CD4-positive, alpha-beta memory T cell (primary cell): ENCODE measurements at regions not wholly inside any gene's neighbourhood (a gene's known extent, or its start where the extent isn't known, plus 50 kb on each side); places are given as distances from the start of the nearest gene placed in this dataset.
A peak's percentile ranks its signal among the peaks of the same experiment; 100 is the strongest.

ENCODE experiments used
- CTCF ChIA-PET: fragments of 350-600 bp; sonication (Branson Sonifier 250); formaldehyde crosslinking; loops from one replicate; lab custom pipeline; 2021; ENCODE audit warnings: inconsistent platforms; ENCODE audit not compliant: partially characterized antibody; lab: Charles Lee
- POLR2A ChIA-PET: fragments of 350-600 bp; sonication (Branson Sonifier 250); formaldehyde crosslinking; loops from one replicate; lab custom pipeline; 2021; ENCODE audit not compliant: partially characterized antibody; lab: Charles Lee
- DNase-seq, 5 donors: peaks; one replicate each; pipeline versions ENCODE4 v3.0.0 to v3.0.0-alpha.2; 2020 to 2022; ENCODE audit warnings: mixed read lengths in 1 of 5
- H3K27ac ChIP-seq: one replicate; pipeline ENCODE4 v1.7.0; 2013; ENCODE audit warnings: low read depth, low read length
- H3K27me3 ChIP-seq: 2 replicates; pipeline ENCODE4 v1.7.0; 2013; ENCODE audit warnings: mild to moderate bottlenecking, low read length, moderate library complexity; ENCODE audit not compliant: insufficient read depth
- H3K36me3 ChIP-seq: 2 replicates; pipeline ENCODE4 v1.7.0; 2013; ENCODE audit warnings: mild to moderate bottlenecking, low read length, moderate library complexity; ENCODE audit not compliant: insufficient read depth
- H3K4me1 ChIP-seq: 2 replicates; pipeline ENCODE4 v1.7.0; 2013; ENCODE audit warnings: mild to moderate bottlenecking, low read length, moderate library complexity; ENCODE audit not compliant: insufficient read depth
- H3K4me3 ChIP-seq, 2 donors: one replicate each; pipeline ENCODE4 v1.7.0; 2013; ENCODE audit warnings: low read length in 2 of 2, mild to moderate bottlenecking in 1 of 2
- H3K9me3 ChIP-seq, 2 donors: one replicate each; pipeline ENCODE4 v1.7.0; 2013; ENCODE audit warnings: low read length in 2 of 2, control low read depth in 1 of 2; ENCODE audit not compliant: control insufficient read depth in 1 of 2
- H3K27ac Mint-ChIP-seq, 7 donors: one replicate each; pipeline ENCODE4 v1.8.0; 2020 to 2021; ENCODE audit warnings: mixed read lengths in 7 of 7, mild to moderate bottlenecking in 6 of 7, inconsistent platforms in 3 of 7, moderate library complexity in 3 of 7
- H3K27me3 Mint-ChIP-seq, 2 donors: one replicate each; pipeline ENCODE4 v1.8.0; 2020 to 2021; ENCODE audit warnings: mixed read lengths in 2 of 2
- H3K36me3 Mint-ChIP-seq, 2 donors: one replicate each; pipeline ENCODE4 v1.8.0; 2020 to 2021; ENCODE audit warnings: mixed read lengths in 2 of 2, inconsistent platforms in 1 of 2, mild to moderate bottlenecking in 1 of 2
- H3K4me1 Mint-ChIP-seq, 4 donors: one replicate each; pipeline ENCODE4 v1.8.0; 2020 to 2021; ENCODE audit warnings: mixed read lengths in 4 of 4, mild to moderate bottlenecking in 1 of 4
- H3K4me3 Mint-ChIP-seq, 8 donors: one replicate each; pipeline ENCODE4 v1.8.0; 2020 to 2021; ENCODE audit warnings: mixed read lengths in 8 of 8, mild to moderate bottlenecking in 7 of 8, moderate library complexity in 6 of 8, inconsistent platforms in 3 of 8
- H3K9me3 Mint-ChIP-seq, 8 donors: one replicate each; pipeline ENCODE4 v1.8.0; 2020 to 2021; ENCODE audit warnings: mixed read lengths in 8 of 8, mild to moderate bottlenecking in 5 of 8, inconsistent platforms in 3 of 8, moderate library complexity in 1 of 8
- intact Hi-C: fragments of 100-400 bp; cut with micrococcal nuclease; formaldehyde crosslinking; loops from one replicate; pipeline ENCODE4 v1.15.1; 2023

DNA sequence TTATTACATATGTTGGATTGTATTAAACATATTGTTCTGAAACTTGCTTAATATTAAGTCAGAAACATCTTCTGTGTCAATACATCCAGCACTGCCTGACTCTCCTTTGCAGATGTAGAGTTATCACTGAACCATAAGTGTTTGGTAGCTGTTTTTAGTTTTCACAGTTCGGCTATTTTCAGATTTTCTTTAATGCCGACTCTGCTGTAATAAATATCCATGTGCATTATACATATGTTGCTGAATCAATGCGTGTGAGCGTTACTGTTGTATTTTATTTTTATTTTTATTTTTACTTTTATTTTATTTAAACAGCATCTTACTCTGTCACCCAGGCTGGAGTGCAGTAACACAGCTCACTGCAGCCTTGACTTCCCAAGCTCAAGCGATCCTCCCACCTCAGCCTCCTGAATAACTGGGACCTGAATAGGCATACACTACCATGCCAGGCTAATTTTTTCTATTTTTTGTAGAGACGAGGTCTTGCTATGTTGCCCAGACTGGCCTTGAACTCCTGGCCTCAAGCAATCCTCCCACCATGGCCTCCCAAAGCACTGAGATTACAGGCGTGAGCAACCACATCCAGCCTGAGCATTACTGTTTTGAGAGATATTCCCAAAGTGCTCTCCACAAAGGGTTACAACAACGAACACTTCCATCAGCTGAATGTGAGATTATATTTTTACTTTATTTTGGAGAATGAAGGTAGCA is 50.7 kb upstream of the NOCT start:
- H3K4me1 ChIP-seq, result no peaks in the 10 kb centered on the region
- no peak overlapping the region for H3K4me3 Mint-ChIP-seq
- ChIA-PET POLR2A (no interaction called here), CTCF (no interaction called here)
- H3K4me3 ChIP-seq, result no peak overlapping the region
- intact Hi-C loops, result no loop called here
- DNase-seq, result no peak
- H3K36me3 Mint-ChIP-seq, result no peaks in the 10 kb centered on the region
- H3K9me3 ChIP-seq, result no peaks in the 10 kb centered on the region
- H3K4me1 Mint-ChIP-seq, result no peaks in the 10 kb centered on the region
- no peaks in the 10 kb centered on the region for H3K9me3 Mint-ChIP-seq
- H3K27me3 ChIP-seq, result no peaks in the 10 kb centered on the region
- no peaks in the 10 kb centered on the region for H3K27me3 Mint-ChIP-seq
- no peak overlapping the region for H3K27ac ChIP-seq
- H3K27ac Mint-ChIP-seq, result no peak overlapping the region
- no peaks in the 10 kb centered on the region for H3K36me3 ChIP-seq

DNA sequence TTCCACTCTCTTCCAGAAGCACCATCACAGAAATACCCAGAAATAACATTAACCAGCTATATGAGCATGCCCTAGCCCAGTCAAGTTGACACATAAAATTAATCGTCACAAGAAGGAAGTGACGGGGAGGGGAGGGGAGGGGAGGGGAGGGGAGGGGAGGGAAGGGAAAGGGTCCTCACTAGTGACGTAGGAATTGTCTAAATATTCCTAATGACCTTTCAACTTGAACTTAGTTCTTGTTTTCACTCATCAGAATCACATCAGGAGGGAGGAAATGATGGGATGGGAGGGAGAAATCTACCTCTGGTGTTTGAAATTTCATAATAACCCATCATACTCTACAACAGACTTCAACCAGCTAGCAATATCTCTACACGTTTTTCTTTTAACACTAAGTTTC is 52.2 kb upstream of the NOCT start:
- CTCF ChIA-PET, result no interaction called here
- POLR2A ChIA-PET, result no interaction called here
- H3K9me3 Mint-ChIP-seq, result no peaks in the 10 kb centered on the region
- no peaks in the 10 kb centered on the region for H3K36me3 Mint-ChIP-seq
- Histone ChIP-seq H3K9me3 (no peaks in the 10 kb centered on the region), H3K27ac (no peak overlapping the region), H3K4me1 (no peaks in the 10 kb centered on the region), H3K27me3 (no peaks in the 10 kb centered on the region), H3K36me3 (no peaks in the 10 kb centered on the region), H3K4me3 (no peak overlapping the region)
- peaks cover 1 to 2% (median 1%) of the 10 kb centered on the region in 4 donors for H3K4me1 Mint-ChIP-seq
- no peak overlapping the region for H3K27ac Mint-ChIP-seq
- H3K27me3 Mint-ChIP-seq, result peaks cover 0 to under 1% of the 10 kb centered on the region in 2 donors
- DNase-seq, result no peak
- no peak overlapping the region for H3K4me3 Mint-ChIP-seq
- intact Hi-C loops, result no loop called here

DNA sequence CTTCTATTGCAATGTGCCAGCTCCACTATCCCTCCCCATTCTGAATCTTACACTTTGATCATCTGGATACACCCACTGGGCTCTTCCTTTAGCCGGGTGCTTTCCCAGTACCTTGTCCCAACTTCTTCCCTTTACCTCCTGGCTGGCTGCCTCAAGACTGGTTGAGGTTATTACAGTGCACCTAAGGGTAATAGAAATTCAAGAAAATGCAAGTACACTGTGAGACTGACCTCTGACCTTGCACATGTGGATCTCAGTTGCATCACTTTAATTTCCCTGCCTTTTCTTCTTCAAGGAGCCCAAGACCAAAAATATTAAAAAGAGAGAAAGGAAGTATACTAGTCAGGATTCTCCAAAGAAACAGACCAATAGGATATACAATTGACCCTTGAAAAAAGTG is 53.9 kb upstream of the NOCT start:
- intact Hi-C loops, result no loop called here
- Mint-ChIP-seq H3K4me1 (peaks cover 3 to 5% (median 4%) of the 10 kb centered on the region in 4 donors), H3K9me3 (no peaks in the 10 kb centered on the region), H3K4me3 (no peak overlapping the region), H3K36me3 (no peaks in the 10 kb centered on the region), H3K27me3 (peaks cover 0 to 3% of the 10 kb centered on the region in 2 donors), H3K27ac (no peak overlapping the region)
- no peaks in the 10 kb centered on the region for H3K4me1 ChIP-seq
- no peak overlapping the region for H3K27ac ChIP-seq
- H3K9me3 ChIP-seq, result no peaks in the 10 kb centered on the region
- no peak overlapping the region for H3K4me3 ChIP-seq
- H3K27me3 ChIP-seq, result no peaks in the 10 kb centered on the region
- DNase-seq, result no peak
- POLR2A ChIA-PET, result no interaction called here
- no peaks in the 10 kb centered on the region for H3K36me3 ChIP-seq
- CTCF ChIA-PET, result no interaction called here

DNA sequence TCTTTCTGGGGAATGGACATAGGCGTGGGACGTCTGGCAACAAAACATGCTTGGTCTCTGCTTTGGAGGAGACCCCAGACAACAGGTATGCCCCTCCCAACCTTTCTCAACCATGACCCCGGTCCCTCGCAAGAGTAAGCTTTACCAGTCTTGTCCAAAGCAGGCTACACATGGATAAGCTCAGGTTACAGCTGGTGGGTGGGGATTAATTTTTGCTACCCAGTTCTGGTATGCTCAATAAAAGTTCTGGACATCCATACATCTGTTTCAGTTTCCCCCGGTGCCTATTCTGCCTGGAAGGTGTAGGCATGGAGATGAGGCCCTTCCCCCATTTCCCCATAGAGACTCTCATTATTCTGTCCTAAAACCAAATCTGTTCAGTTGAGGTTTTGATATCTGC is 54.5 kb upstream of the NOCT start:
- no peaks in the 10 kb centered on the region for H3K4me1 ChIP-seq
- ChIA-PET POLR2A (no interaction called here), CTCF (no interaction called here)
- no peaks in the 10 kb centered on the region for H3K36me3 Mint-ChIP-seq
- no peak for DNase-seq
- no peak overlapping the region for H3K4me3 Mint-ChIP-seq
- H3K4me3 ChIP-seq, result no peak overlapping the region
- H3K36me3 ChIP-seq, result no peaks in the 10 kb centered on the region
- H3K9me3 Mint-ChIP-seq, result no peaks in the 10 kb centered on the region
- H3K27me3 ChIP-seq, result no peaks in the 10 kb centered on the region
- H3K4me1 Mint-ChIP-seq, result peaks cover 3 to 5% (median 4%) of the 10 kb centered on the region in 4 donors
- no peaks in the 10 kb centered on the region for H3K9me3 ChIP-seq
- no peak overlapping the region for H3K27ac ChIP-seq
- peaks cover 0 to 3% of the 10 kb centered on the region in 2 donors for H3K27me3 Mint-ChIP-seq
- intact Hi-C loops, result no loop called here
- no peak overlapping the region for H3K27ac Mint-ChIP-seq

DNA sequence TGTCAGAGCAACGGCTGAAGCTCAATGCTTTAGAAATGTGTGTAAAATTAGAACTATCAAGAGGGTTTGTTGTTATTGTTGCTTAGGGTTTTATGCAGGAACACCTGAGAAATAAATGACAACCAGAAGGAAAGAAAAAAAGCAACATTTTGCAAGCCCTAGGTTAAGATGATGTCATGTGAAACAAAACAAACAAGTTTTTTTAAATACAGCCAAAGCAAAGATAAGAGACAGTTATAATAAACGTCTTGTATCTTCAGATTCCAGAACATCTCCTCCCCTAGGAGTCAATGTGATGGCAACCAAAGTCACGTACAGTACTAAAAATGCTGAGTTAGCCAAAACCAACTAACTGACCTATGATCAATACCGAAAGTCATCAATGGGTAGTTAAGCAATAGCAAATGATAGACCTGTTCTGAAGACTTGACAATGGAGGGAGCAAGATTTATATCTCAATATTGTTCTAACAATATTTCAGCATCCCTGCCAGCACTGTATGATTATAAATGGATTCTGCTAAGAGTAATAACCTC is 55.3 kb upstream of the NOCT start:
- ChIA-PET POLR2A (no interaction called here), CTCF (no interaction called here)
- Histone ChIP-seq H3K27ac (no peak overlapping the region), H3K4me3 (no peak overlapping the region), H3K9me3 (no peaks in the 10 kb centered on the region), H3K27me3 (no peaks in the 10 kb centered on the region), H3K4me1 (no peaks in the 10 kb centered on the region), H3K36me3 (no peaks in the 10 kb centered on the region)
- Mint-ChIP-seq H3K36me3 (no peaks in the 10 kb centered on the region), H3K4me1 (peaks cover 3 to 5% (median 4%) of the 10 kb centered on the region in 4 donors), H3K4me3 (no peak overlapping the region), H3K27me3 (peaks cover 5% of the 10 kb centered on the region in 2 donors), H3K27ac (no peak overlapping the region), H3K9me3 (no peaks in the 10 kb centered on the region)
- DNase-seq, result no peak
- intact Hi-C loops, result no loop called here

DNA sequence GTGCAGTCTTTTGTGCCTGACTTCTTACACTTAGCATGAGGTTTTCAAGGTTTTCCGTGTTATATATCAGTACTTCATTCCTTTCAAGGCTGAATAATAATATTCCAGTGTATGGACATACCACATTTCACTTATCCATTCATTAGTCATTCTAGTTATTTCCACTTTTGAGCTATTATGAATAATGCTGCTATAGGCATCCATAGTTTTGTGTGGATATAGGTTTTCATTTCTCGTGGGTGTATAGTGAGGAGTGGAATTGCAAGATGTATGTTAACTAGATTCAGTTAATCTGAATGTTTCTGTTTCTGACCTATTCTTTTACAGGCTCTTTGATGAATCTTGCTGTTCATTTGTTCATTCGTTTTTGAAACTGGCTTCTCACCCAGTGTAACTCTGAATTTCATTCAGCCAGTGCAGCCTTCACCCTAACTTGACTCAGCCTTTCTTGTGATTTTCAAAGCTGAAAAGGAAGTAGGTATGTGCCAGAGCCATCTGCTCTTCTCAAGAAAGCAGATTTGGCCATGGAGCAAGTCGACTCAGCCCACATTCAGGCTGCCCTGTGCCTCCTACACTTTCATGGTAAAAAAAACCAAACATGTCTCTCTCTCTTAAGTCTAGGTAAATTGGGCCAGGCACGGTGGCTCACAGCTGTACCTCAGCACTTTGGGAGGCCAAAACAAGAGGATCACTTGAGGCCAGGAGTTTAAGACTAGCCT is 56.3 kb upstream of the NOCT start:
- no peak overlapping the region for H3K4me3 Mint-ChIP-seq
- Histone ChIP-seq H3K4me1 (no peaks in the 10 kb centered on the region), H3K27me3 (no peaks in the 10 kb centered on the region), H3K9me3 (no peaks in the 10 kb centered on the region), H3K36me3 (no peaks in the 10 kb centered on the region), H3K4me3 (no peak overlapping the region), H3K27ac (no peak overlapping the region)
- H3K27me3 Mint-ChIP-seq, result peaks cover 5 to 7% of the 10 kb centered on the region in 2 donors
- no peak for DNase-seq
- POLR2A ChIA-PET, result no interaction called here
- no peak overlapping the region for H3K27ac Mint-ChIP-seq
- no peaks in the 10 kb centered on the region for H3K36me3 Mint-ChIP-seq
- intact Hi-C loops, result no loop called here
- CTCF ChIA-PET, result no interaction called here
- peaks cover 3 to 5% (median 4%) of the 10 kb centered on the region in 4 donors for H3K4me1 Mint-ChIP-seq
- no peaks in the 10 kb centered on the region for H3K9me3 Mint-ChIP-seq

DNA sequence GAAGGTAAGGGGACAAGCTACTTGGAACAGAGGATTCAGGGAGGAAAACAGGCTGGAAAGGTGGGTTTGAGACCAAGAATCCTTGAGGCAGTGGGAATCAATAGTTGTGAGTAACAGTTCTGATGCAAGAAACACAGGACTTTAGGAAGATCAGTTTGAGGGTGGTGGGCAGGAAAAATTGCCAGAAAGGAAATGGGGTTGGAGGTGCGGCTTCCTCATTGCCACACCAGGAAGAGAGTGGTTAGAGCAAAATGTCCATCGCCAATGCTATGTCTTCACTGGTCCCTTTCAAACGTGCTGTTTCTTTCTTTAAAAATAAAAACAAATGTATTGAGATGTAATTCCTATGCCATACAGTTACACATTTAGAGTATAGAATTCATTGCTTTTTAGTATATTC is 57.1 kb upstream of the NOCT start:
- H3K27ac ChIP-seq, result no peak overlapping the region
- DNase-seq, result no peak
- intact Hi-C loops, result no loop called here
- Mint-ChIP-seq H3K4me3 (no peak overlapping the region), H3K9me3 (no peaks in the 10 kb centered on the region), H3K4me1 (peaks cover 3 to 5% (median 4%) of the 10 kb centered on the region in 4 donors), H3K27me3 (peaks cover 5 to 7% of the 10 kb centered on the region in 2 donors), H3K36me3 (no peaks in the 10 kb centered on the region), H3K27ac (peak overlapping the region in 2 of 7 donors; percentile 14 to 62)
- H3K36me3 ChIP-seq, result no peaks in the 10 kb centered on the region
- H3K9me3 ChIP-seq, result no peaks in the 10 kb centered on the region
- no peak overlapping the region for H3K4me3 ChIP-seq
- POLR2A ChIA-PET, result no interaction called here
- no peaks in the 10 kb centered on the region for H3K27me3 ChIP-seq
- CTCF ChIA-PET, result no interaction called here
- H3K4me1 ChIP-seq, result no peaks in the 10 kb centered on the region
